Activated CD4-positive, CD25-positive, alpha-beta regulatory T cell treated with anti-CD3 and anti-CD28 coated beads, Interleukin-2, amount 50 U/mL, for 16 hours (primary cell): ENCODE measurements at regions not wholly inside any gene's neighbourhood (a gene's known extent, or its start where the extent isn't known, plus 50 kb on each side); places are given as distances from the start of the nearest gene placed in this dataset.

ENCODE experiments used
- DNase-seq: peaks from one replicate; pipeline ENCODE4 v3.0.0-alpha.2; 2020; ENCODE audit warnings: low read depth, low spot score

GRCh38 chr20:37598100-37598543, 70.4 kb upstream of the BLCAP start:
- DNase-seq, result no peak

DNA sequence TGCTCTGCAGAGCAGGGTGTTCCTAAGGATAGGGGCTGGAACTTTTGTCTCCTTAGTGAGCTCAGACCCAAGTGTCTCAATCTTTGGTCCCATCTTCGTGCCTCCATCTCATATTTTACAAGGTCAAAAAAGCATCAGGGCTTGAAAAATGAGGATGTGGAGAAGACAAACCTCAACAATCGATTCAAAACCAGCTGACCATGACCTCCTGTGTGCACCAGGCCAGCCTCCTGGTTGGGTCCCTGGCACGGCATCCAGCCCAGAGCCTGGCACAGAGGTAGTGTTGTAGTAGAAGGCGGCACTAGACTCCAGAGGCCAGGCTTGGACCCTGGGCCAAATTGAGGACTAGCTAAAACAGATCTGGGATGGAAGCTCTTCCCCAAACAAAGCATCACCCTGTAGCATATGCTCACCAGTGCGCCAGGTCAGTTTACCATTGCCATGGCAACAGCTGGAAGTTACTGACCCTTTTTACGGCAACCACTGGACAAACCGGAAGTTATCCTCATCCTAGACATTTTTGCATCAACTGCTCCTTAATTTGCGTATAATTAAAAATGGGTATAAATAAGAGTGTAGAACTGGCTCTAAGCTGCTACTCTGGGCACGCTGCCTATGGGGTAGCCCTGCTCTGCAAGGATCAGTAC, 69.3 kb upstream of the BLCAP start:
- no peak for DNase-seq

GRCh38 chr20:37596168-37596567, 68.5 kb upstream of the BLCAP start:
- no peak for DNase-seq

GRCh38 chr20:37593710-37594109, 66.0 kb upstream of the BLCAP start:
- no peak for DNase-seq

- no peak for DNase-seq
These were observed 63.3 kb upstream of the BLCAP start for GRCh38 chr20:37590938-37591490.

GRCh38 chr20:37586078-37586477, 58.4 kb upstream of the BLCAP start:
- no peak for DNase-seq

- no peak for DNase-seq
These were observed 56.6 kb upstream of the BLCAP start for GRCh38 chr20:37584238-37584807.

- DNase-seq, result no peak
These were observed 53.6 kb upstream of the BLCAP start for GRCh38 chr20:37581246-37581645.

DNA sequence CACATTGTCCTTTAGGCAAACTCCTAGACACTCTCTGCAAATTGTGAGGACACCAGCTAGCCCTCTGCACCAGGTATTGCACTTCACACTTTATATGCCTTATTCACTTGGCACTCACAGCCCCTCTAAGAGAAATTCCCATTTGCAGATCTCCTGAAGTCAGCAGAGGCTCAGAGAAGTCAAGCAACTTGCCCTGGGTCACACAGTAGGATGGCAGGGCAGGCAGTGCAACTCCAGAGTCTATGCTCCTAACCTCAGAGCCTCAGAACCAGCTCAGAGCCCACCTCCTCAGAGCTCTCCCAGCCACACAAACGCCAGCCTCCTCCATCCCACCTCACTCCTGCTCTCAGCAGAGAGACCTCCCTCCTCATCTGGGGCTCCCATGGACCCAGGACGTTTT, 52.4 kb upstream of the BLCAP start:
- no peak for DNase-seq

DNA sequence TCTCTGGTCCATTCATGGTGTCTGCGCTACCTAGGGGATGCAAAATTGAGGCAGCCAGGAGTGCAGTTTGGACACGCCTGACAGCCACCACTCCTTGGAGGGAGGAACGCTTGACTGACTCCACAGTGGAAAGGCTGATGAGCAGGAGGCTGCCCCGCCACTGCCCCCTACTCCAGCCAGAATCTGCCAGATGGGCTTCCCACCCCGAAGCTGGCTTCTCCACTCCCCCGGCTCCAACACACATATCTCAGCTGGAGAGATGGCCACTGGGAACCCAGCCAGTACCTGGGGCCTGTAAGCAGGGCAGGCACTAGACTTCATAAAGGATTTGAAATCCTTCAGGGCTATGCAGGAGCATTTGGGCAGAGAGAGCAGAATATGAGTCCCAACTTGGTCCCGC, 51.4 kb upstream of the BLCAP start:
- no peak for DNase-seq

DNA sequence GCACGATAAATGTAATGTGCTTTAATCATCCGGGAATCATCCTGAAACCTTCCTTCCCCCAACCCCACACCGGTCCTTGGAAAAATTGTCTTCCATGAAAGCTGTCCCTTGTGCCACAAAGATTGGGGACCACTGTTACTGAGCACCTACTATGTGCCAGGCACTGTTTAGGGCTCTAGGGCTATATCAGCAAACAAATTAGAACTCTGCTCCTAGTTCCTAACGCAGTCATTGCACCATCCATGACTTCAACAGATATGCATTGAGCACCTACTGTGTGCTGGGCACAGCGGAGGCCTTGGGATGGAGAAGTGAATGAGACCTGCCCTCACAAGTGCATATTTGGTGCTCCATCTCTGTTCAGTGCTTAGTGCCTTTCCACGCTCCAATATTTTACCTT, 50.3 kb upstream of the BLCAP start:
- no peak for DNase-seq
